Stimulated activated naive B cell treated with anti-CD40 and anti-IgM and Interleukin-4, amounts not matched to agents 10 μg/mL and 1 μg/mL and 100 μg/mL, for 72 hours (primary cell): ENCODE measurements at regions not wholly inside any gene's neighbourhood (a gene's known extent, or its start where the extent isn't known, plus 50 kb on each side); places are given as distances from the start of the nearest gene placed in this dataset.

Source experiments
- ATAC-seq, 2 donors: fragments of 150-1000 bp; cut with Tn5 transposase; replicated peaks; 2 replicates each; pipeline ENCODE4 v1.10.0; 2021; ENCODE audit warnings: moderate library complexity in 1 of 2
- DNase-seq: peaks from one replicate; pipeline ENCODE4 v3.0.0; 2021
- H3K27ac Mint-ChIP-seq: one replicate; pipeline ENCODE4 v1.8.0; 2022; ENCODE audit warnings: mild to moderate bottlenecking, mixed read lengths
- H3K27me3 Mint-ChIP-seq, 2 donors: one replicate each; pipeline ENCODE4 v1.8.0; 2022; ENCODE audit warnings: mixed read lengths in 2 of 2
- H3K36me3 Mint-ChIP-seq, 2 donors: one replicate each; pipeline ENCODE4 v1.8.0; 2022; ENCODE audit warnings: mixed read lengths in 2 of 2, mild to moderate bottlenecking in 1 of 2
- H3K4me1 Mint-ChIP-seq, 2 donors: one replicate each; pipeline ENCODE4 v1.8.0; 2022; ENCODE audit warnings: mixed read lengths in 2 of 2, mild to moderate bottlenecking in 1 of 2
- H3K4me3 Mint-ChIP-seq, 2 donors: one replicate each; pipeline ENCODE4 v1.8.0; 2022; ENCODE audit warnings: mild to moderate bottlenecking in 2 of 2, mixed read lengths in 2 of 2, moderate library complexity in 1 of 2
- H3K9me3 Mint-ChIP-seq, 2 donors: one replicate each; pipeline ENCODE4 v1.8.0; 2022; ENCODE audit warnings: mixed read lengths in 2 of 2, mild to moderate bottlenecking in 1 of 2

GRCh38 chr3:84128024-84128423 lies 830.8 kb upstream of the CADM2 start:
- Mint-ChIP-seq H3K27me3 (no peaks in the 10 kb centered on the region), H3K36me3 (no peaks in the 10 kb centered on the region), H3K4me1 (no peaks in the 10 kb centered on the region), H3K9me3 (peaks cover 0 to 5% of the 10 kb centered on the region in 2 donors), H3K4me3 (no peak overlapping the region), H3K27ac (no peak overlapping the region)
- ATAC-seq (no peak), DNase-seq (no peak)

- Mint-ChIP-seq H3K27ac (no peak overlapping the region), H3K9me3 (peaks cover 0 to 2% of the 10 kb centered on the region in 2 donors), H3K4me1 (no peaks in the 10 kb centered on the region), H3K4me3 (no peak overlapping the region), H3K36me3 (no peaks in the 10 kb centered on the region), H3K27me3 (no peaks in the 10 kb centered on the region)
- DNase-seq (no peak), ATAC-seq (no peak)
Measured at GRCh38 chr3:84136425-84136824, 822.4 kb upstream of the CADM2 start.

- H3K9me3 Mint-ChIP-seq, result peaks cover 0 to 2% of the 10 kb centered on the region in 2 donors
- no peak overlapping the region for H3K4me3 Mint-ChIP-seq
- H3K36me3 Mint-ChIP-seq, result no peaks in the 10 kb centered on the region
- no peak overlapping the region for H3K27ac Mint-ChIP-seq
- H3K4me1 Mint-ChIP-seq, result no peaks in the 10 kb centered on the region
- H3K27me3 Mint-ChIP-seq, result no peaks in the 10 kb centered on the region
- DNase-seq (no peak), ATAC-seq (no peak)
Measured at GRCh38 chr3:84140631-84141030, 818.2 kb upstream of the CADM2 start.

- H3K4me1 Mint-ChIP-seq, result no peaks in the 10 kb centered on the region
- no peak overlapping the region for H3K4me3 Mint-ChIP-seq
- peaks cover 0 to 2% of the 10 kb centered on the region in 2 donors for H3K9me3 Mint-ChIP-seq
- no peak for ATAC-seq
- H3K36me3 Mint-ChIP-seq, result no peaks in the 10 kb centered on the region
- no peak for DNase-seq
- H3K27me3 Mint-ChIP-seq, result no peaks in the 10 kb centered on the region
- no peak overlapping the region for H3K27ac Mint-ChIP-seq
Measured at GRCh38 chr3:84141571-84141970, 817.2 kb upstream of the CADM2 start.

- H3K27me3 Mint-ChIP-seq, result no peaks in the 10 kb centered on the region
- ATAC-seq (no peak), DNase-seq (no peak)
- H3K4me3 Mint-ChIP-seq, result no peak overlapping the region
- H3K9me3 Mint-ChIP-seq, result peaks cover 0 to 5% of the 10 kb centered on the region in 2 donors
- H3K36me3 Mint-ChIP-seq, result no peaks in the 10 kb centered on the region
- H3K27ac Mint-ChIP-seq, result no peak overlapping the region
- no peaks in the 10 kb centered on the region for H3K4me1 Mint-ChIP-seq
Measured at GRCh38 chr3:84165328-84165727, 793.5 kb upstream of the CADM2 start.

- no peaks in the 10 kb centered on the region for H3K4me1 Mint-ChIP-seq
- H3K36me3 Mint-ChIP-seq, result no peaks in the 10 kb centered on the region
- no peak overlapping the region for H3K4me3 Mint-ChIP-seq
- ATAC-seq, result no peak
- DNase-seq, result no peak
- no peaks in the 10 kb centered on the region for H3K27me3 Mint-ChIP-seq
- H3K9me3 Mint-ChIP-seq, result peaks cover 3 to 7% of the 10 kb centered on the region in 2 donors
- no peak overlapping the region for H3K27ac Mint-ChIP-seq
Measured at GRCh38 chr3:84175449-84175848, 783.3 kb upstream of the CADM2 start.

GRCh38 chr3:84184937-84185336 lies 773.9 kb upstream of the CADM2 start:
- Mint-ChIP-seq H3K9me3 (peaks cover 0 to 7% of the 10 kb centered on the region in 2 donors), H3K27me3 (no peaks in the 10 kb centered on the region), H3K4me1 (no peaks in the 10 kb centered on the region), H3K27ac (no peak overlapping the region), H3K4me3 (no peak overlapping the region), H3K36me3 (no peaks in the 10 kb centered on the region)
- DNase-seq, result no peak
- no peak for ATAC-seq

GRCh38 chr3:84194029-84194428 lies 764.8 kb upstream of the CADM2 start:
- H3K4me3 Mint-ChIP-seq, result no peak overlapping the region
- H3K27ac Mint-ChIP-seq, result no peak overlapping the region
- peaks cover 13 to 19% of the 10 kb centered on the region in 2 donors for H3K9me3 Mint-ChIP-seq
- H3K4me1 Mint-ChIP-seq, result no peaks in the 10 kb centered on the region
- no peaks in the 10 kb centered on the region for H3K27me3 Mint-ChIP-seq
- DNase-seq (no peak), ATAC-seq (no peak)
- no peaks in the 10 kb centered on the region for H3K36me3 Mint-ChIP-seq

- Mint-ChIP-seq H3K27ac (no peak overlapping the region), H3K9me3 (peaks cover 4 to 22% of the 10 kb centered on the region in 2 donors), H3K36me3 (no peaks in the 10 kb centered on the region), H3K4me1 (no peaks in the 10 kb centered on the region), H3K4me3 (no peak overlapping the region), H3K27me3 (no peaks in the 10 kb centered on the region)
- DNase-seq (no peak), ATAC-seq (no peak)
Measured at GRCh38 chr3:84209474-84209873, 749.3 kb upstream of the CADM2 start.

GRCh38 chr3:84223512-84223911 lies 735.3 kb upstream of the CADM2 start:
- H3K9me3 Mint-ChIP-seq, result peaks cover 7 to 19% of the 10 kb centered on the region in 2 donors

GRCh38 chr3:84224262-84224661 lies 734.5 kb upstream of the CADM2 start:
- Mint-ChIP-seq H3K36me3 (no peaks in the 10 kb centered on the region), H3K9me3 (peaks cover 7 to 19% of the 10 kb centered on the region in 2 donors), H3K27ac (no peak overlapping the region), H3K27me3 (no peaks in the 10 kb centered on the region), H3K4me1 (no peaks in the 10 kb centered on the region), H3K4me3 (no peak overlapping the region)
- no peak for ATAC-seq
- no peak for DNase-seq

More at GRCh38 chr3:84223512-84223911, 735.3 kb upstream of the CADM2 start:
- Mint-ChIP-seq H3K27me3 (no peaks in the 10 kb centered on the region), H3K36me3 (no peaks in the 10 kb centered on the region), H3K27ac (no peak overlapping the region), H3K4me3 (no peak overlapping the region), H3K4me1 (no peaks in the 10 kb centered on the region)
- DNase-seq, result no peak
- ATAC-seq, result no peak

- Mint-ChIP-seq H3K27me3 (no peaks in the 10 kb centered on the region), H3K36me3 (no peaks in the 10 kb centered on the region)
- ATAC-seq, result no peak
Measured at GRCh38 chr3:84236261-84236660, 722.5 kb upstream of the CADM2 start.

GRCh38 chr3:84245789-84246188 lies 713.0 kb upstream of the CADM2 start:
- H3K36me3 Mint-ChIP-seq, result no peaks in the 10 kb centered on the region
- no peaks in the 10 kb centered on the region for H3K27me3 Mint-ChIP-seq
- no peaks in the 10 kb centered on the region for H3K4me1 Mint-ChIP-seq
- no peak overlapping the region for H3K27ac Mint-ChIP-seq
- H3K9me3 Mint-ChIP-seq, result peaks cover 3 to 9% of the 10 kb centered on the region in 2 donors
- no peak overlapping the region for H3K4me3 Mint-ChIP-seq
- DNase-seq (no peak), ATAC-seq (no peak)

More at GRCh38 chr3:84236261-84236660, 722.5 kb upstream of the CADM2 start:
- DNase-seq, result no peak
- H3K9me3 Mint-ChIP-seq, result peaks cover 7 to 10% of the 10 kb centered on the region in 2 donors
- H3K27ac Mint-ChIP-seq, result no peak overlapping the region
- no peak overlapping the region for H3K4me3 Mint-ChIP-seq
- H3K4me1 Mint-ChIP-seq, result no peaks in the 10 kb centered on the region

GRCh38 chr3:84260596-84260995 lies 698.2 kb upstream of the CADM2 start:
- H3K4me3 Mint-ChIP-seq, result no peak overlapping the region
- no peak overlapping the region for H3K27ac Mint-ChIP-seq
- no peaks in the 10 kb centered on the region for H3K27me3 Mint-ChIP-seq
- ATAC-seq (no peak), DNase-seq (no peak)
- H3K9me3 Mint-ChIP-seq, result peaks cover 0 to 8% of the 10 kb centered on the region in 2 donors
- H3K36me3 Mint-ChIP-seq, result no peaks in the 10 kb centered on the region
- H3K4me1 Mint-ChIP-seq, result no peaks in the 10 kb centered on the region

GRCh38 chr3:84265768-84266167 lies 693.0 kb upstream of the CADM2 start:
- no peak for ATAC-seq
- Mint-ChIP-seq H3K4me1 (no peaks in the 10 kb centered on the region), H3K9me3 (peaks cover 0 to 8% of the 10 kb centered on the region in 2 donors), H3K36me3 (no peaks in the 10 kb centered on the region), H3K27me3 (no peaks in the 10 kb centered on the region), H3K4me3 (no peak overlapping the region), H3K27ac (no peak overlapping the region)
- DNase-seq, result no peak

- no peaks in the 10 kb centered on the region for H3K4me1 Mint-ChIP-seq
- H3K4me3 Mint-ChIP-seq, result no peak overlapping the region
- DNase-seq, result no peak
- no peak overlapping the region for H3K27ac Mint-ChIP-seq
- ATAC-seq, result no peak
- H3K36me3 Mint-ChIP-seq, result no peaks in the 10 kb centered on the region
- H3K27me3 Mint-ChIP-seq, result no peaks in the 10 kb centered on the region
- peaks cover 0 to 3% of the 10 kb centered on the region in 2 donors for H3K9me3 Mint-ChIP-seq
Measured at GRCh38 chr3:84275532-84275931, 683.3 kb upstream of the CADM2 start.
